ENCODE measurements at regions not wholly inside any gene's neighbourhood (a gene's known extent, or its start where the extent isn't known, plus 50 kb on each side); places are given as distances from the start of the nearest gene placed in this dataset.

DNA sequence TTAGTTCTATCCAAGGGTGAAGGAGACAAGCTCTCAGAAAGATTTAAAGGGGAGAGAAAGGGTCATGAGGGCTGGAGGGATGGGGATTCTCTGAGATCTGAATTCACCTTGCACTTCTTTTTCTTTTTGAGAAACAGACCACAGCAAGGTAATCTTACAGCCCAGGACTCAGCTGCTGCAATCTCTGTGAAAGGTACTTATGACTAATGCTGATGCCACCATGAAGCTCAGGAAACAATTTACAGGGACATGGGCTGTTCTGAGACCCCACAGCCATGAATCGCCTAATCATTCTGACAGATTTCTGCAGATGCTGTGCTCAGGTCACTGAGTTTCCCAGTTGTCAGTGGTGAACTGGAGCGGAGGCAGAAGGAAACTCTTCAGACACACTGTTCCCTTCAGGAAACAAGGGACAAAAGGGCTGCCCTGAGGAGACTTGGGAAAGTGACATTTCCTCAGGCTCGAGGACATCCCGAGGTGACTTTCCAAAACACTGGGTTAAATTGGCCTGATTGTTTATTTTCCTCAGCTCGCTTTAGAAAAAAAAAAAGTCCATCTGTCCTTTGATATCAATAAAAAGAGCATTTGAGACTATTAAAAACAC lies 103.8 kb upstream of the PLCB4 start:
- TF ChIP-seq, protein P1, sequence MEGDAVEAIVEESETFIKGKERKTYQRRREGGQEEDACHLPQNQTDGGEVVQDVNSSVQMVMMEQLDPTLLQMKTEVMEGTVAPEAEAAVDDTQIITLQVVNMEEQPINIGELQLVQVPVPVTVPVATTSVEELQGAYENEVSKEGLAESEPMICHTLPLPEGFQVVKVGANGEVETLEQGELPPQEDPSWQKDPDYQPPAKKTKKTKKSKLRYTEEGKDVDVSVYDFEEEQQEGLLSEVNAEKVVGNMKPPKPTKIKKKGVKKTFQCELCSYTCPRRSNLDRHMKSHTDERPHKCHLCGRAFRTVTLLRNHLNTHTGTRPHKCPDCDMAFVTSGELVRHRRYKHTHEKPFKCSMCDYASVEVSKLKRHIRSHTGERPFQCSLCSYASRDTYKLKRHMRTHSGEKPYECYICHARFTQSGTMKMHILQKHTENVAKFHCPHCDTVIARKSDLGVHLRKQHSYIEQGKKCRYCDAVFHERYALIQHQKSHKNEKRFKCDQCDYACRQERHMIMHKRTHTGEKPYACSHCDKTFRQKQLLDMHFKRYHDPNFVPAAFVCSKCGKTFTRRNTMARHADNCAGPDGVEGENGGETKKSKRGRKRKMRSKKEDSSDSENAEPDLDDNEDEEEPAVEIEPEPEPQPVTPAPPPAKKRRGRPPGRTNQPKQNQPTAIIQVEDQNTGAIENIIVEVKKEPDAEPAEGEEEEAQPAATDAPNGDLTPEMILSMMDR (IDR thresholded peaks at IDR 0.05) = no peak
- TF ChIP-seq POLR2A (IDR thresholded peaks at IDR 0.05) (no peak), POLR2AphosphoS5 (IDR thresholded peaks at IDR 0.05) (no peak), EP300 (IDR thresholded peaks at IDR 0.05) (no peak)
